ENCODE measurements at regions not wholly inside any gene's neighbourhood (a gene's known extent, or its start where the extent isn't known, plus 50 kb on each side); places are given as distances from the start of the nearest gene placed in this dataset.

- no peak for TF ChIP-seq CTCF (IDR thresholded peaks at IDR 0.05; ENCODE audit: insufficient read depth, low read length)
- no peak for TF ChIP-seq POLR2AphosphoS5 (IDR thresholded peaks at IDR 0.05; ENCODE audit: low read depth)
- no peak for TF ChIP-seq GABPA (IDR thresholded peaks at IDR 0.05; ENCODE audit: low read depth)
- no peak for TF ChIP-seq REST (IDR thresholded peaks at IDR 0.05; ENCODE audit: insufficient replicate concordance, low read depth)
Observed at GRCh38 chr1:181985936-181986906, 75.3 kb downstream of the ZNF648 start.

Measured in HL-60 (cell line).